IMR-90 (cell line): ENCODE measurements at regions not wholly inside any gene's neighbourhood (a gene's known extent, or its start where the extent isn't known, plus 50 kb on each side); places are given as distances from the start of the nearest gene placed in this dataset.
A peak's percentile ranks its signal among the peaks of the same experiment; 100 is the strongest.

Source experiments
- CEBPB ChIP-seq: IDR thresholded peaks from 2 replicates; pipeline ENCODE4 v1.6.1; 2012; ENCODE audit warnings: low read depth, low read length, improper control_type of control experiment
- CTCF ChIP-seq: conservative IDR thresholded peaks from 2 replicates; pipeline ENCODE4 v1.5.1; 2012; ENCODE audit warnings: mild to moderate bottlenecking, low read depth, low read length, improper control_type of control experiment
- ELK1 ChIP-seq: fragments of 150-350 bp; IDR thresholded peaks from 2 replicates; pipeline ENCODE4 v1.6.1; 2016; ENCODE audit warnings: low read depth, mild to moderate bottlenecking, low read length, moderate library complexity, borderline replicate concordance
- FOS ChIP-seq: fragments of 150-350 bp; IDR thresholded peaks from 2 replicates; pipeline ENCODE4 v1.6.1; 2016; ENCODE audit warnings: low read depth, low read length
- MXI1 ChIP-seq: IDR thresholded peaks from 2 replicates; pipeline ENCODE4 v1.6.1; 2012; ENCODE audit warnings: low read depth, mild to moderate bottlenecking, low read length, moderate library complexity, borderline replicate concordance
- NFE2L2 ChIP-seq: fragments of 150-350 bp; IDR thresholded peaks from 2 replicates; pipeline ENCODE4 v1.6.1; 2016; ENCODE audit warnings: low read depth, mild to moderate bottlenecking, low read length
- POLR2A ChIP-seq: IDR thresholded peaks from 2 replicates; pipeline ENCODE4 v1.6.1; 2012; ENCODE audit warnings: mild to moderate bottlenecking, low read depth, low read length
- RAD21 ChIP-seq: IDR thresholded peaks from 2 replicates; pipeline ENCODE4 v1.6.1; 2012; ENCODE audit warnings: low read length, improper control_type of control experiment
- RFX5 ChIP-seq: IDR thresholded peaks from 2 replicates; pipeline ENCODE4 v1.8.0; 2012; ENCODE audit warnings: low read depth, mild to moderate bottlenecking, low read length, moderate library complexity
- SMC3 ChIP-seq: fragments of 150-350 bp; IDR thresholded peaks from 2 replicates; pipeline ENCODE4 v1.6.1; 2016; ENCODE audit warnings: low read depth, mild to moderate bottlenecking, antibody characterized with exemption, low read length, moderate library complexity
- USF2 ChIP-seq: fragments of 150-350 bp; IDR thresholded peaks from 2 replicates; pipeline ENCODE4 v1.6.1; 2017; ENCODE audit warnings: mild to moderate bottlenecking, antibody characterized with exemption, low read length, low read depth

GRCh38 chr1:195591917-195592672 lies 1016.1 kb downstream of the KCNT2 start:
- no peak for TF ChIP-seq CTCF
- TF ChIP-seq USF2 = no peak
- TF ChIP-seq RAD21 = no peak
- no peak for TF ChIP-seq SMC3
- no peak for TF ChIP-seq RFX5
- TF ChIP-seq POLR2A = no peak
- TF ChIP-seq FOS = peak; percentile 37; the same call in 1 of the 2 replicates
- no peak for TF ChIP-seq CEBPB
- TF ChIP-seq MXI1 = no peak
- no peak for TF ChIP-seq ELK1
- TF ChIP-seq NFE2L2 = no peak
